Bronchial epithelial cell (primary cell): ENCODE measurements at regions not wholly inside any gene's neighbourhood (a gene's known extent, or its start where the extent isn't known, plus 50 kb on each side); places are given as distances from the start of the nearest gene placed in this dataset.

Experiments
- DNase-seq: peaks from one replicate; pipeline ENCODE4 v3.0.0-alpha.2; 2010; ENCODE audit warnings: low read depth
- FAIRE-seq: peaks from 2 replicates; lab custom pipeline; 2011; peaks lifted over from hg19 to GRCh38; lab: Jason Lieb, UNC
- H3K27me3 ChIP-seq: 2 replicates; pipeline ENCODE4 v1.5.1; 2011; ENCODE audit warnings: low read length; ENCODE audit not compliant: control insufficient read depth, insufficient read depth
- H3K36me3 ChIP-seq: 2 replicates; pipeline ENCODE4 v1.5.1; 2011; ENCODE audit warnings: low read length; ENCODE audit not compliant: control insufficient read depth, insufficient read depth
- H3K4me3 ChIP-seq: 2 replicates; pipeline ENCODE4 v1.5.1; 2011; ENCODE audit warnings: mild to moderate bottlenecking, low read depth, low read length, control low read depth
- TF ChIP-seq, protein P1 (sequence below): IDR thresholded peaks from 2 replicates; pipeline ENCODE4 v1.5.1; 2011; ENCODE audit warnings: mild to moderate bottlenecking, moderate library complexity, low read length, control low read depth, inconsistent platforms; ENCODE audit not compliant: insufficient read depth, severe bottlenecking

GRCh38 chr13:109426690-109426990, 359.7 kb downstream of the IRS2 start:
- H3K4me3 ChIP-seq = no peak overlapping the region
- TF ChIP-seq, protein P1, sequence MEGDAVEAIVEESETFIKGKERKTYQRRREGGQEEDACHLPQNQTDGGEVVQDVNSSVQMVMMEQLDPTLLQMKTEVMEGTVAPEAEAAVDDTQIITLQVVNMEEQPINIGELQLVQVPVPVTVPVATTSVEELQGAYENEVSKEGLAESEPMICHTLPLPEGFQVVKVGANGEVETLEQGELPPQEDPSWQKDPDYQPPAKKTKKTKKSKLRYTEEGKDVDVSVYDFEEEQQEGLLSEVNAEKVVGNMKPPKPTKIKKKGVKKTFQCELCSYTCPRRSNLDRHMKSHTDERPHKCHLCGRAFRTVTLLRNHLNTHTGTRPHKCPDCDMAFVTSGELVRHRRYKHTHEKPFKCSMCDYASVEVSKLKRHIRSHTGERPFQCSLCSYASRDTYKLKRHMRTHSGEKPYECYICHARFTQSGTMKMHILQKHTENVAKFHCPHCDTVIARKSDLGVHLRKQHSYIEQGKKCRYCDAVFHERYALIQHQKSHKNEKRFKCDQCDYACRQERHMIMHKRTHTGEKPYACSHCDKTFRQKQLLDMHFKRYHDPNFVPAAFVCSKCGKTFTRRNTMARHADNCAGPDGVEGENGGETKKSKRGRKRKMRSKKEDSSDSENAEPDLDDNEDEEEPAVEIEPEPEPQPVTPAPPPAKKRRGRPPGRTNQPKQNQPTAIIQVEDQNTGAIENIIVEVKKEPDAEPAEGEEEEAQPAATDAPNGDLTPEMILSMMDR = no peak
- H3K27me3 ChIP-seq = no peaks in the 10 kb centered on the region
- FAIRE-seq (no peak), DNase-seq (no peak)
- H3K36me3 ChIP-seq = no peaks in the 10 kb centered on the region

DNA sequence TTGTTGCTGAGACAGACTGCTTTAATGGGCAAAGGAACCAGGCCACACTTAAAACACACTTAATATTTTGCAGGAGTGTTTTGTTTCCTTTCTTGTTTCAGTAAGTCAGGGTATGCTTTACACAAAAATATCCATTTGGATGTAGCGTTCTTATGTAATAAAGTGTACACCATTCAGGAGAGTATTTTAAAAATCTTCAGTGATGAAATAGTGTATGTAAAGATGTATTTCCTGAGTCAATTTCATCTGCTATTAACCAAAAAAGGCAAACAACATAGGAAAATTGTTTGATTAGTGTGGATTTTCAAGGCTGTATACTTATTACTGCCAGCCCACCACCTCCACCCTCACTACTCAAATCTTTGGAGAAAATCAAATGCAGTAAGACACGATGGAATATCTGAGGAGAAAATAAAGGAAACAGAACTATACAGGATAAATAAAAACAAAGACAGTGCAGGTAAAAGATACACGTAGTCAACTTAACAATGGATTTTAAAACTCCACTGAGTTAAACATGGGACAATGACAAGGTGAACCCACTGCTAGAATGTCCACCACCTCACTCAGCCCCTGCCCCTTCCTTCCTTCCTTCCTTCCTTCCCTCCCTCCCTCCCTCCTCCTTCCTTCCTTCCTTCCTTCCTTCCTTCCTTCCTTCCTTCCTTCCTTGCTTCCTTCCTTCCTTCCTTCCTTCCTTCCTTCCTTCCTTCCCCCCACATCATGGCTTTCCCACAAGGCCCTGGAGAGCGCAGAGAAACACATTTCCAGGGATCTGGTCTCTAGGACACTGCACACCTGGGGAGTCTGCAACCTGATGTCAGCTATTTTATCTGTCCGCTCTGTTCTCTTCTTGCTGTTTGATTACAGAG, 360.3 kb downstream of the IRS2 start:
- Histone ChIP-seq H3K36me3 (no peaks in the 10 kb centered on the region), H3K4me3 (no peak overlapping the region), H3K27me3 (no peaks in the 10 kb centered on the region)
- TF ChIP-seq, protein P1 = no peak
- FAIRE-seq (no peak), DNase-seq (no peak)

DNA sequence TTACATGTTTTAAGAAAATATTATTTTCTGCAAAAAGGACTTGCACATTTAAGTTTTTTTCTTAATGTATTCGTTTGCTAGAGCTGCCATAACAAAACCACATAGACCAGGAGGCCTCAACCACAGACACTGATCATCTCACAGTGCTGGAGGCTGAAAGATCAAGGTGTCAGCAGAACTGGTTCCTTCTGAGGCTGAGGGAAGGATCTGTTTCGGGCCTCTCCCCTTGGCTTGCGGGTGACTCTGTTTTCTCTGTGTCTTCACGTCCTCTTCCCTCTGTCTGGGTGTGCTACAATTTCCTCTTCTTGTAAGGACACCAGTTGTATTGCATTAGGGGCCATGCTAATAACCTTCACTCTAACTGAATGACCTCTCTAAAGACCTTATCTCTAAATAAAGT, 364.2 kb downstream of the IRS2 start:
- no peaks in the 10 kb centered on the region for H3K27me3 ChIP-seq
- TF ChIP-seq, protein P1 = no peak
- no peak overlapping the region for H3K4me3 ChIP-seq
- no peak for FAIRE-seq
- no peaks in the 10 kb centered on the region for H3K36me3 ChIP-seq
- DNase-seq = no peak

- DNase-seq (peak; percentile 72), FAIRE-seq (no peak)
- Histone ChIP-seq H3K27me3 (no peaks in the 10 kb centered on the region), H3K36me3 (no peaks in the 10 kb centered on the region), H3K4me3 (no peak overlapping the region)
- TF ChIP-seq, protein P1 = no peak
Measured at GRCh38 chr13:109419896-109420295, 366.5 kb downstream of the IRS2 start.

- Histone ChIP-seq H3K4me3 (no peak overlapping the region), H3K27me3 (no peaks in the 10 kb centered on the region), H3K36me3 (no peaks in the 10 kb centered on the region)
- TF ChIP-seq, protein P1 = no peak
- FAIRE-seq (no peak), DNase-seq (no peak)
Measured at GRCh38 chr13:109418111-109418510, 368.3 kb downstream of the IRS2 start.

DNA sequence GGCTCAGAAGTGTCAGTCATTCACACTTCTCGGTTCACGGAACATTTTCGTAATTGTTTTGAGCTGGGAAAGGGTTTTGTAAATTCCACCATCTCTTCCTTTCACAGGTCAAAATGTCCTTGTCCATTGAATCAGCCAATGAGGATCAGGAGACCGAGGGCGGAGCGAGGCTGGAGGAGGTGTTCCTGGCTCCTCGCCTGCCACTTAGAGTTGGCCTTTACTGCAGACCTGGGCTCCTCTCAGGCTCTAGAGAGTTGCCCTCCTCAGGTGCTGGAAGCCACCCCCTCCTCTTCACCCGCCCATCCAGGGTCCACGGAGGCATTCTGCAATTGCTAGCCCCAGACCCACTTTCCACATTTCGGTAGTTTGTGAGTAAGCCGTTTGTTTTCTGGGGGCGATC, 370.4 kb downstream of the IRS2 start:
- H3K4me3 ChIP-seq = no peak overlapping the region
- FAIRE-seq (no peak), DNase-seq (no peak)
- no peaks in the 10 kb centered on the region for H3K36me3 ChIP-seq
- TF ChIP-seq, protein P1 = no peak
- no peaks in the 10 kb centered on the region for H3K27me3 ChIP-seq
